Nephron (organoid): ENCODE measurements at regions not wholly inside any gene's neighbourhood (a gene's known extent, or its start where the extent isn't known, plus 50 kb on each side); places are given as distances from the start of the nearest gene placed in this dataset.

Experiments
- H3K27ac Mint-ChIP-seq, 3 experiments: 2 replicates each; pipeline ENCODE4 v1.8.0; 2020; ENCODE audit warnings: mixed read lengths in 3 of 3, mild to moderate bottlenecking in 2 of 3, moderate library complexity in 1 of 3
- H3K27me3 Mint-ChIP-seq: 2 replicates; pipeline ENCODE4 v1.8.0; 2021; ENCODE audit warnings: low read depth, mild to moderate bottlenecking, moderate library complexity, mixed read lengths
- H3K36me3 Mint-ChIP-seq: 2 replicates; pipeline ENCODE4 v1.8.0; 2020; ENCODE audit warnings: low read depth, mixed read lengths
- H3K4me1 Mint-ChIP-seq: 2 replicates; pipeline ENCODE4 v1.8.0; 2020; ENCODE audit warnings: mixed read lengths
- H3K4me3 Mint-ChIP-seq, 3 experiments: 2 replicates each; pipeline ENCODE4 v1.8.0; 2020; ENCODE audit warnings: mild to moderate bottlenecking in 3 of 3, mixed read lengths in 3 of 3, moderate library complexity in 2 of 3
- H3K9me3 Mint-ChIP-seq: 2 replicates; pipeline ENCODE4 v1.8.0; 2020; ENCODE audit warnings: mixed read lengths
- TF ChIP-seq, protein P1 (sequence below), 3 experiments: fragments of 200-600 bp; sonication (generic); IDR thresholded peaks; one replicate each; pipeline ENCODE4 v1.5.0; 2021; ENCODE audit warnings: antibody characterized with exemption in 3 of 3; ENCODE audit not compliant: unreplicated experiment in 3 of 3

- Mint-ChIP-seq H3K27me3 (no peaks in the 10 kb centered on the region), H3K36me3 (no peaks in the 10 kb centered on the region), H3K9me3 (no peaks in the 10 kb centered on the region), H3K27ac (no peak overlapping the region), H3K4me3 (no peak overlapping the region), H3K4me1 (no peaks in the 10 kb centered on the region)
- TF ChIP-seq, protein P1, sequence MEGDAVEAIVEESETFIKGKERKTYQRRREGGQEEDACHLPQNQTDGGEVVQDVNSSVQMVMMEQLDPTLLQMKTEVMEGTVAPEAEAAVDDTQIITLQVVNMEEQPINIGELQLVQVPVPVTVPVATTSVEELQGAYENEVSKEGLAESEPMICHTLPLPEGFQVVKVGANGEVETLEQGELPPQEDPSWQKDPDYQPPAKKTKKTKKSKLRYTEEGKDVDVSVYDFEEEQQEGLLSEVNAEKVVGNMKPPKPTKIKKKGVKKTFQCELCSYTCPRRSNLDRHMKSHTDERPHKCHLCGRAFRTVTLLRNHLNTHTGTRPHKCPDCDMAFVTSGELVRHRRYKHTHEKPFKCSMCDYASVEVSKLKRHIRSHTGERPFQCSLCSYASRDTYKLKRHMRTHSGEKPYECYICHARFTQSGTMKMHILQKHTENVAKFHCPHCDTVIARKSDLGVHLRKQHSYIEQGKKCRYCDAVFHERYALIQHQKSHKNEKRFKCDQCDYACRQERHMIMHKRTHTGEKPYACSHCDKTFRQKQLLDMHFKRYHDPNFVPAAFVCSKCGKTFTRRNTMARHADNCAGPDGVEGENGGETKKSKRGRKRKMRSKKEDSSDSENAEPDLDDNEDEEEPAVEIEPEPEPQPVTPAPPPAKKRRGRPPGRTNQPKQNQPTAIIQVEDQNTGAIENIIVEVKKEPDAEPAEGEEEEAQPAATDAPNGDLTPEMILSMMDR (IDR thresholded peaks at IDR 0.05; ENCODE audit: unreplicated experiment in 3 of 3): no peak
These were observed 360.2 kb upstream of the POU3F3 start for GRCh38 chr2:104493698-104494097.

GRCh38 chr2:104501342-104501741, 352.6 kb upstream of the POU3F3 start:
- Mint-ChIP-seq H3K36me3 (no peaks in the 10 kb centered on the region), H3K4me3 (no peak overlapping the region), H3K4me1 (peaks cover 5% of the 10 kb centered on the region), H3K9me3 (no peaks in the 10 kb centered on the region), H3K27me3 (peaks cover 6% of the 10 kb centered on the region), H3K27ac (no peak overlapping the region)
- TF ChIP-seq, protein P1 (IDR thresholded peaks at IDR 0.05; ENCODE audit: unreplicated experiment in 3 of 3): no peak

GRCh38 chr2:104501929-104502328, 352.0 kb upstream of the POU3F3 start:
- H3K27ac Mint-ChIP-seq: no peak overlapping the region

GRCh38 chr2:104502901-104503300, 351.0 kb upstream of the POU3F3 start:
- TF ChIP-seq, protein P1 (IDR thresholded peaks at IDR 0.05; ENCODE audit: unreplicated experiment in 3 of 3): no peak
- H3K27ac Mint-ChIP-seq: no peak overlapping the region
- H3K9me3 Mint-ChIP-seq: no peaks in the 10 kb centered on the region
- no peaks in the 10 kb centered on the region for H3K36me3 Mint-ChIP-seq
- H3K4me1 Mint-ChIP-seq: peaks cover 5% of the 10 kb centered on the region
- H3K27me3 Mint-ChIP-seq: peaks cover 6% of the 10 kb centered on the region
- no peak overlapping the region for H3K4me3 Mint-ChIP-seq

More at GRCh38 chr2:104501929-104502328, 352.0 kb upstream of the POU3F3 start:
- no peaks in the 10 kb centered on the region for H3K9me3 Mint-ChIP-seq
- TF ChIP-seq, protein P1 (IDR thresholded peaks at IDR 0.05; ENCODE audit: unreplicated experiment in 3 of 3): no peak
- peaks cover 6% of the 10 kb centered on the region for H3K27me3 Mint-ChIP-seq
- H3K4me1 Mint-ChIP-seq: peaks cover 5% of the 10 kb centered on the region
- H3K36me3 Mint-ChIP-seq: no peaks in the 10 kb centered on the region
- H3K4me3 Mint-ChIP-seq: no peak overlapping the region

DNA sequence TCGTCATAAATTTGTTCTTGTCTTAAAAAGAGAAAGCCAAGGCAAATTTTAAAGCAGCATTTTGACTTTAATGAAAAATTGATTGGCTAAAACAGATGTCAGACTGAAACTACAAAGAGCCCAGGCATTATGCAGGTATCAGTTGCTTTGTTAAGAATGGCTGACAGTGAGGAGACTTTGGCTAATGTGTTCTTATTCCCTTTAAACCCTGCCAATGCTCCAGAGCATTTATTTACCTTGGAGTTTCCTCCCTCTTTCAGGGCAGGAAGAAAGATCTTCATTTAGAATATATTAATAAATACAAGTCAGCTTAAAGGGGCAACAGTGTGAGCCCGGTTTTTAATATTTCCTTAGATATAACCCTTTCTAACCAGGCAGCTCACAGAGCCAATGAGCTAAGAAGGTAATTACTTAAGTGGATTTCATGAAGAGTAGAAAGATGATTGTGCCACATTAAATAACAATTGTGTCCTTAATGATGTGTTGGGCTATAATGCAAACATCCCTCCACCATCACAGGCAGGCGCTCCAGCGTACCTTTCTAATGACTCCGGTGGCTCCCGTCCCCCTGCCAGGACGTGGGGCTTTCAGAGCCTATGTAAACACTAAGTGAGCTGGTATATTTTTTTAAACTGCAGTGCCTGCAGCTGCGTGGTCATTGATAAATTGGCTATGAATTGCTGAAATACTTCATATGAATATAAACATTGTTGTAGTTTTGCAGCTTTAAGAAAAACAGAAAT, 349.4 kb upstream of the POU3F3 start:
- TF ChIP-seq, protein P1 (IDR thresholded peaks at IDR 0.05; ENCODE audit: unreplicated experiment in 3 of 3): no peak
- peaks cover 5% of the 10 kb centered on the region for H3K4me1 Mint-ChIP-seq
- H3K36me3 Mint-ChIP-seq: no peaks in the 10 kb centered on the region
- H3K27me3 Mint-ChIP-seq: no peaks in the 10 kb centered on the region
- H3K4me3 Mint-ChIP-seq: no peak overlapping the region
- H3K27ac Mint-ChIP-seq: no peak overlapping the region
- no peaks in the 10 kb centered on the region for H3K9me3 Mint-ChIP-seq

DNA sequence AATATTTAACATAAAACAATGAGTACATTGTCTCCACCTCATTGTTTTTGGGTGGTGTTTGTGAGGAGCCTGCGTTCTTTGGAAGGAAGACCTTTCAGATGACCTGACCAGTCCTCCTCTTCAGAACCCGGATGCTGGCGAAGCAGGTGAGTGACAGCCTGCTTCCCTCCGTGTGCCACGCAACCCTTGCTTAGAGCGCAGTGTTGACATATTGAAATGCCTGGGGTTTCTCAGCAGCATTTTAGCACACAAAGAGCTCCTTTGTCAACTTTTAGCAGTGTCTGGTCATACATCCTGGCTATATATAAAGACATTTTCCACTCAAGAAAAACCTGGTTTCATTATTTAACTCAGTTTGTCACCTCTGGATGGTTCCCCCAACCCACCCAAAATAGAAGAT, 335.7 kb upstream of the POU3F3 start:
- Mint-ChIP-seq H3K27ac (no peak overlapping the region), H3K4me1 (no peaks in the 10 kb centered on the region), H3K36me3 (no peaks in the 10 kb centered on the region), H3K9me3 (no peaks in the 10 kb centered on the region), H3K27me3 (no peaks in the 10 kb centered on the region), H3K4me3 (no peak overlapping the region)
- TF ChIP-seq, protein P1 (IDR thresholded peaks at IDR 0.05; ENCODE audit: unreplicated experiment in 3 of 3): no peak
